Endothelial cell of umbilical vein (primary cell): ENCODE measurements at regions not wholly inside any gene's neighbourhood (a gene's known extent, or its start where the extent isn't known, plus 50 kb on each side); places are given as distances from the start of the nearest gene placed in this dataset.

Experiments
- BruUV-seq: library from RNA; stranded (reverse); fragments of 400-500 nt; replicated peaks from 2 replicates; lab custom pipeline; 2021; lab: Mats Ljungman, UMichigan
- CTCF ChIA-PET: fragments of 300-600, 350-600 bp; sonication (Branson Sonifier 250); formaldehyde crosslinking; loops from one replicate; lab custom pipeline; 2021; ENCODE audit warnings: antibody characterized with exemption, inconsistent platforms; lab: Charles Lee
- POLR2A ChIA-PET: fragments of 300-600, 350-600 bp; sonication (Branson Sonifier 250); formaldehyde crosslinking; loops from one replicate; lab custom pipeline; 2021; ENCODE audit warnings: antibody characterized with exemption, inconsistent platforms; lab: Charles Lee
- DNase-seq: peaks from one replicate; pipeline ENCODE4 v3.0.0-alpha.2; 2011; ENCODE audit warnings: low read depth, low spot score
- FAIRE-seq: peaks from 2 replicates; lab custom pipeline; 2011; peaks lifted over from hg19 to GRCh38; lab: Jason Lieb, UNC
- H2AFZ ChIP-seq: 2 replicates; pipeline ENCODE4 v1.6.0; 2012; ENCODE audit warnings: low read depth, low read length, control low read depth, inconsistent platforms
- H3K27ac ChIP-seq: 2 replicates; pipeline ENCODE4 v1.5.1; 2011; ENCODE audit warnings: low read depth, mild to moderate bottlenecking, control low read depth, low read length, moderate library complexity; ENCODE audit not compliant: insufficient read depth
- H3K27me3 ChIP-seq, 2 experiments: 2 replicates each; pipeline versions ENCODE4 v1.6.0 to v1.6.1; 2011; ENCODE audit warnings: low read length in 2 of 2, mixed read lengths in 1 of 2; ENCODE audit not compliant: control insufficient read depth in 2 of 2, insufficient read depth in 2 of 2
- H3K36me3 ChIP-seq, 2 experiments: 2 replicates in 1 of 2; 3 replicates in 1 of 2; pipeline ENCODE4 v1.5.1; 2011; ENCODE audit warnings: low read length in 2 of 2, mild to moderate bottlenecking in 1 of 2, moderate library complexity in 1 of 2; ENCODE audit not compliant: control insufficient read depth in 2 of 2, insufficient read depth in 2 of 2; ENCODE audit errors: extremely low read depth in 1 of 2
- H3K4me1 ChIP-seq: 3 replicates; pipeline ENCODE4 v1.5.1; 2011; ENCODE audit warnings: mild to moderate bottlenecking, low read length; ENCODE audit not compliant: control insufficient read depth, insufficient read depth; ENCODE audit errors: extremely low read depth
- H3K4me2 ChIP-seq: 2 replicates; pipeline ENCODE4 v1.6.1; 2011; ENCODE audit warnings: low read length, control low read depth, mixed read lengths; ENCODE audit not compliant: insufficient read depth
- H3K4me3 ChIP-seq, 3 experiments: fragments of 200-600 bp in 1 of 3; sonication (generic), shearing (Covaris generic) in 1 of 3; replicated peaks in 1 of 3; 2 replicates each; pipeline ENCODE4 v1.5.1; 2011 to 2016; ENCODE audit warnings: control low read depth in 3 of 3, low read length in 3 of 3, mild to moderate bottlenecking in 2 of 3, inconsistent platforms in 1 of 3, low read depth in 1 of 3, moderate library complexity in 1 of 3; ENCODE audit not compliant: insufficient read depth in 1 of 3
- H3K79me2 ChIP-seq: 2 replicates; pipeline ENCODE4 v1.6.0; 2012; ENCODE audit warnings: low read length, inconsistent platforms; ENCODE audit not compliant: control insufficient read depth, insufficient read depth
- H3K9ac ChIP-seq: replicated peaks from 2 replicates; pipeline ENCODE3; 2011; ENCODE audit warnings: low read length, control low read depth; ENCODE audit not compliant: insufficient read depth; ENCODE audit errors: extremely low read depth
- H3K9me1 ChIP-seq: replicated peaks from 3 replicates; pipeline ENCODE4 v1.6.0; 2011; ENCODE audit warnings: mild to moderate bottlenecking, low read length; ENCODE audit not compliant: control insufficient read depth, insufficient read depth; ENCODE audit errors: extremely low read depth
- H3K9me3 ChIP-seq: replicated peaks from 2 replicates; pipeline ENCODE4 v1.5.1; 2012; ENCODE audit warnings: low read length, inconsistent platforms; ENCODE audit not compliant: control insufficient read depth, insufficient read depth
- H4K20me1 ChIP-seq: replicated peaks from 2 replicates; pipeline ENCODE3; 2011; ENCODE audit warnings: mild to moderate bottlenecking, low read length; ENCODE audit not compliant: control insufficient read depth, insufficient read depth; ENCODE audit errors: extremely low read depth
- EZH2 ChIP-seq: IDR thresholded peaks from 2 replicates; pipeline ENCODE4 v1.6.1; 2012; ENCODE audit warnings: borderline replicate concordance, low read depth, mild to moderate bottlenecking, moderate library complexity, low read length, inconsistent platforms; ENCODE audit not compliant: severe bottlenecking
- FOS ChIP-seq: IDR thresholded peaks from 2 replicates; pipeline ENCODE4 v1.6.1; 2011; ENCODE audit warnings: mild to moderate bottlenecking, low read length, moderate library complexity, borderline replicate concordance; ENCODE audit not compliant: insufficient read depth
- GATA2 ChIP-seq: IDR thresholded peaks from 2 replicates; pipeline ENCODE4 v1.7.0; 2011; ENCODE audit warnings: low read depth, mild to moderate bottlenecking, moderate library complexity, mixed read lengths, low read length; ENCODE audit not compliant: insufficient read length, insufficient read depth
- JUN ChIP-seq: IDR thresholded peaks from 2 replicates; pipeline ENCODE4 v1.6.1; 2011; ENCODE audit warnings: borderline replicate concordance, low read depth; ENCODE audit not compliant: insufficient read length, insufficient read depth
- MYC ChIP-seq: IDR thresholded peaks from one replicate; pipeline ENCODE4 v1.6.1; 2011; ENCODE audit warnings: mild to moderate bottlenecking, low read depth, low read length
- POLR2A ChIP-seq: IDR thresholded peaks from 2 replicates; pipeline ENCODE4 v1.6.1; 2012; ENCODE audit warnings: low read depth, mild to moderate bottlenecking, control low read depth, low read length
- POLR2AphosphoS5 ChIP-seq: IDR thresholded peaks from 2 replicates; pipeline ENCODE4 v1.6.1; 2012; ENCODE audit warnings: low read depth, mild to moderate bottlenecking, control low read depth, low read length, moderate library complexity; ENCODE audit not compliant: insufficient read depth
- dilution Hi-C: fragments of 300-500 bp; cut with MboI; formaldehyde crosslinking; loops from one replicate; pipeline ENCODE4 v1.15.0; 2019; ENCODE audit warnings: low sequenced_read_pairs; ENCODE audit not compliant: extremely low pct_ligation_motif_present
- intact Hi-C: fragments of 100-400 bp; cut with micrococcal nuclease; formaldehyde crosslinking; loops from one replicate; pipeline ENCODE4 v1.10.0; 2022
- TF ChIP-seq, protein P1 (sequence below): IDR thresholded peaks from 2 replicates; pipeline ENCODE4 v1.6.1; 2011; ENCODE audit not compliant: insufficient read depth, insufficient read length
- TF ChIP-seq, protein P2 (sequence below), 2 donors: IDR thresholded peaks; 1 replicate in 1 of 2; 2 replicates in 1 of 2; pipeline ENCODE4 v1.5.1; 2011; ENCODE audit warnings: low read length in 2 of 2, mild to moderate bottlenecking in 2 of 2, moderate library complexity in 2 of 2, control low read depth in 1 of 2, inconsistent platforms in 1 of 2, low read depth in 1 of 2; ENCODE audit not compliant: insufficient read depth in 1 of 2; ENCODE audit errors: extremely low read depth in 1 of 2

DNA sequence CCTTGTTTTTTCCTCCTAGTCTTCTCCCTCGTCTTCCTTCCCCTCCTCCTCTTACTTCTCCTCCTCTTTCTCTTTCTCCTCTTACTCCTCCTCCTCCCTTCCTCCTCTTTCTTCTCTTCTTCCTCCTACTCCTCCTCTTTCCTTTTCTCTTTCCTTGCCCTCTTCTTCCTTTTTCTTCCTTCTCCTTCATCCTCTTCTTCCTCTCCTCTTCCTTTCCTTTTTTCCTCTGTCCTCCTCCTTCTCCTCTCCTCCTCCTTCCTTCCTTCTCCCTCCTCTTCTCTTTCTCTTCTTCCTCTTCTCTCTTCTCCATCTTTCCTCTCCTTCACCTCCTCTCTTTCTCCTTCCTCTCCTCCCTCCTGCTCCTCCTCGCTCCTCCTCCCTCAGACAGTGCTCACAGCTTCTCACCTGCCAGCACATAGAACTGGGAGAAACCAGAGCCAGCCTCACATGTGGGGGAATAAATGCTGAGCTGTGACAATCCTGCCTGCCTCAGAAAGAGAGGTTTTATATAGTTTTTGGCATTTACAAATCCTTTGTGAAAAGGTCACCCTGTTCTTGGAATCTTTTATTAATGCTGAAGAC, 84.3 kb upstream of the NLRP1 start:
- CTCF ChIA-PET, result interaction anchor here (0.9 to 2.0 kb wide), 5 partner anchors 7 to 81 kb away, joined by 3 to 24 read pairs (median 9); no protein-coding TSS in a partner anchor

More for the DNA sequence above, 84.3 kb upstream of the NLRP1 start:
- no peak overlapping the region for H3K4me3 ChIP-seq
- H2AFZ ChIP-seq, result no peak overlapping the region
- no peaks in the 10 kb centered on the region for H3K9me1 ChIP-seq
- H3K27ac ChIP-seq, result no peak overlapping the region
- H3K4me1 ChIP-seq, result peaks cover 3% of the 10 kb centered on the region
- dilution Hi-C loops (no loop called here), intact Hi-C loops (loop anchor here (5.0 kb wide), 1 partner anchor 81 kb away; no protein-coding TSS in a partner anchor)
- no TSS peak for BruUV-seq
- H3K9ac ChIP-seq, result no peak overlapping the region
- DNase-seq, result no peak
- POLR2A ChIA-PET, result no interaction called here
- no peaks in the 10 kb centered on the region for H3K36me3 ChIP-seq
- no peaks in the 10 kb centered on the region for H3K79me2 ChIP-seq
- TF ChIP-seq, protein P1, sequence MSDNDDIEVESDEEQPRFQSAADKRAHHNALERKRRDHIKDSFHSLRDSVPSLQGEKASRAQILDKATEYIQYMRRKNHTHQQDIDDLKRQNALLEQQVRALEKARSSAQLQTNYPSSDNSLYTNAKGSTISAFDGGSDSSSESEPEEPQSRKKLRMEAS, result no peak
- no peak for TF ChIP-seq MYC
- TF ChIP-seq, protein P2, sequence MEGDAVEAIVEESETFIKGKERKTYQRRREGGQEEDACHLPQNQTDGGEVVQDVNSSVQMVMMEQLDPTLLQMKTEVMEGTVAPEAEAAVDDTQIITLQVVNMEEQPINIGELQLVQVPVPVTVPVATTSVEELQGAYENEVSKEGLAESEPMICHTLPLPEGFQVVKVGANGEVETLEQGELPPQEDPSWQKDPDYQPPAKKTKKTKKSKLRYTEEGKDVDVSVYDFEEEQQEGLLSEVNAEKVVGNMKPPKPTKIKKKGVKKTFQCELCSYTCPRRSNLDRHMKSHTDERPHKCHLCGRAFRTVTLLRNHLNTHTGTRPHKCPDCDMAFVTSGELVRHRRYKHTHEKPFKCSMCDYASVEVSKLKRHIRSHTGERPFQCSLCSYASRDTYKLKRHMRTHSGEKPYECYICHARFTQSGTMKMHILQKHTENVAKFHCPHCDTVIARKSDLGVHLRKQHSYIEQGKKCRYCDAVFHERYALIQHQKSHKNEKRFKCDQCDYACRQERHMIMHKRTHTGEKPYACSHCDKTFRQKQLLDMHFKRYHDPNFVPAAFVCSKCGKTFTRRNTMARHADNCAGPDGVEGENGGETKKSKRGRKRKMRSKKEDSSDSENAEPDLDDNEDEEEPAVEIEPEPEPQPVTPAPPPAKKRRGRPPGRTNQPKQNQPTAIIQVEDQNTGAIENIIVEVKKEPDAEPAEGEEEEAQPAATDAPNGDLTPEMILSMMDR (IDR thresholded peaks at IDR 0.05; ENCODE audit: extremely low read depth in 1 of 2, insufficient read depth in 1 of 2, low read depth in 1 of 2, low read length in 2 of 2), result no peak
- no peak for TF ChIP-seq FOS
- no peak for TF ChIP-seq JUN
- no peak for TF ChIP-seq GATA2
- TF ChIP-seq EZH2, result no peak
- no peak for TF ChIP-seq POLR2AphosphoS5
- TF ChIP-seq POLR2A, result no peak
- no peaks in the 10 kb centered on the region for H4K20me1 ChIP-seq
- peaks cover 1 to 2% of the 10 kb centered on the region in 2 experiments for H3K27me3 ChIP-seq
- no peak overlapping the region for H3K4me2 ChIP-seq
- FAIRE-seq, result no peak
- H3K9me3 ChIP-seq, result no peaks in the 10 kb centered on the region
